ENCODE measurements at regions not wholly inside any gene's neighbourhood (a gene's known extent, or its start where the extent isn't known, plus 50 kb on each side); places are given as distances from the start of the nearest gene placed in this dataset.
A peak's percentile ranks its signal among the peaks of the same experiment; 100 is the strongest.
"Not testable (repeated sequence)": the region's sequence is repeated elsewhere in the genome, so short reads cannot be mapped to it uniquely, and the experiment has no call there.

DNA sequence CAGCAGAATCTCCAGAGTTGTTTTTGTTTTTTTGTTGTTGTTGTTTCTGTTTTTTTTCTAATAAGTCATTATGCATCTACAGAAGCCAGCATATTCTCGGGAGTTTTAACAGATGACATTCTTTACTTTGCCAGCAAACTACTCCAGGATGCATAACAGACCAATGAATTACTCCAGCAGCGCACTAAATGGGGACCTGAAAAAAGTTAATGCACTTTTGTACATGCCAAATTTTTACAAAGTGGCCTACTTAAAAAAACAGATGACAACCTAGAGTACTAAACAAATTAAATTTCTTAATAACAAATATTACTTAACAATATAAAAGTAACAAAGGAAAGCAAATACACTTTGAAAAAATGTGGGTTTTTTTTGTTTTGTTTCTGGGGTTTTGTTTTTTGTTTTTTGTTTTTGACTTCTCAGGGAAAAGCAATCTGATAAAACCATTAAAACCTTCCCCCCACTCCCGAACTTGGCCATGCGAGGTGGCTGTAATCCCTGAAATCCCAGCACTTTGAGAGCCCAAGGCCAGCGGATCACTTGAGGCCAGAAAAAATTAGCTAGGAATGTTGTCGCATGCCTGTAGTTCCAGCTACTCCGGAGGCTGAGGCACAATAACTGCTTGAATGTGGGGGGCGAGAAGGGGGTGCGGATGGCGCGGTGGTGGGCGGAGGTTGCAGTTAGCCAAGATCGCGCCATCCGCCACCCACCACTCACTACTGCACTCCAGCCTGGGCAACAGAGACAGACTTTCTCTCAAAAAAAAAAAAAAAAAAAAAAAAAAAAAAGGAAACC is 352.4 kb downstream of the CETN3 start:
- DNase-seq (ENCODE audit: low spot score) = no peak

DNA sequence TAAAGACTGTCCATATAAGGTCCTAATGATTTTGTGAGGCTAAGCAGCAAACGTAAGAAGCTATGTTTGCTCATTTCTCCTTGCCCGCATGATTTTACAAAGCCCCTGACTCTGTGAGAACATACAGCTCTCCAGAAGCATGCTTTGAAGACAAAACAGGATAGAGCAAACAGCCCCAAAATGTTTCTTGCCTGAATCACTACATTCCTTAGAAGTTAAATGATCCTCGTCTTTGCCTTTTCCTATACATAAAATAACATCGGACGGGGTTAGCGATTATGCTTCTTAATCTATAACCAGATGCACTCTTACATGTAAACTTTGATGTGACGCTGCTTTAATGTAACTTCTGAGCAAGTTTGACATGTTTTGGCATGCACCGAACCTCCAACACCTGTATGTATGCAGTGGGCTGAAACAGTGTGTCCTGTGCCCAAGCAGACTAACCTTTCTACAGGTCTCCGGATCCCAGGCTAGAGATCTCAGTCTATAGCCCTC is 353.7 kb downstream of the CETN3 start:
- no peak for DNase-seq (ENCODE audit: low spot score)

DNA sequence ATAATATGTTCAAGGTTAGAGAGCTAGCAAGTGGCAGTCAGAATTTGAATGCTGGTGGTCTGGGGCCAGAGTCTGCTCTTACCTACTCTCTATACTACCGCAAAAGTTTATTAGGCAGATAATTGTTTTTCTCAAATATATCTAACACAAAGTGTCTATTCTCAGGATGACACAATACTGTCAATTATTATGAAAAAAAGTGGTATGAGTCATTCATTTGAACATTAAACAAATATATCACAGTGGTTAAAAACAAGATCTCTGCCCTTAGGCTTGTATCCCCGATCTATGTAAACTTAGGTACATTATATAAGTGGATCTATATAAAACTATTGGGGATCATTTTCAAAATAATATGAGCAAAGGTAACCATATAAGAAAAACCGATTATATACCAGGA is 354.9 kb downstream of the CETN3 start:
- DNase-seq (ENCODE audit: low spot score) = peak; percentile 21

DNA sequence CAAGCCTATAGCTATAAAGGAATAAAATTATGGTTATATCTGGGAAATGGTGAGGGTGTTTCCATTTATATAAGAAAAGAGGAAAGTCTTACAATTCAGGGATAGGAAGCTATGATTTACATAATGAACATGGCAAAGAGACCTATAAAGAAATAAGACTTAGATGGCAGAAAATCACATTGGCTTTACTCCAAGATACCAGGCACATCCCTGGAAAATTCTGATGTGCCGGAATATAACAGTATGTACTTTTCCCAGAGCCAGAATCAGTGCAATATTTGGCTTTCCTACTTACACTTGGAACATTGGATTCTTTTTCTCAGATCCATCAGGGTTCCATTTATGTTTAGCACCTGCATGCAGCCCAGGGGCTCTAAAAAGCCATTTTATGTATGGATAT is 357.8 kb downstream of the CETN3 start:
- no peak for DNase-seq (ENCODE audit: low spot score)

DNA sequence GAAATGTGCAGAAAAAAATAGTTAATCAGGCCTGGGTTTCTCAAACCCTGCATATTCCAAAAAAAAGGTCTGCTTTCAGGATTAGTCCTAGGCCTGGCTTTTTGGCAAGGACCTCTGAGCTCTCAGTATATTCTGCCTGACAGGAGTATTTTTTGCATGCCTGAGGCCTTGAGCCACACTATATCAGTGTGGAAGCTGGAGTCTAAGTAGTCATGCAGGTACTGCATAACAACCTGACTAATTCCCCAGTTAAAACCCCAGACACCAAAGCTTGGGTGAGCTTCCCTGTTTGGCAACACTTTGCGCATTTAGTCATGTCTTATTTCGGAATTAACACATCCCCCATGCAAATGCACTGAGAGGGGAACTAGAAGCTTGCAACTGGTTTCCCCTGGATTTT is 359.5 kb downstream of the CETN3 start:
- no peak for DNase-seq (ENCODE audit: low spot score)

DNA sequence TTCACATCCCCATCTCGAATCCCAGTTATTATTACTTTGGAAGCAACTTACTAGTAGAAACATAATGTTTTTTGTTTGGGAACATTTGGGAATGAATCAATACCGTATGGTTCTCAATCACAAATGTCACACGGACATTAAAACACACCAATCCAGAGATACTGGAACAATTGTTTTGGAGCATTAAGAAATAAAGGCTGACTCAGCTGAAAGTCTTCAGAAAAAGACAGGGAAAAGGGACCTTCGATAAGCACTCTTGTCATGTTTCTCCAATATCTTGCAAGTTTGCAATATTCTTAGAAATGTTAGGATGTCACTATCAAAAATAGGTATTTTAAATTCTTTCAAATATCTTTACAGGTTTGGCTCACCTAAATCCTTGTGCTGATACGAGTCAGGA is 362.4 kb downstream of the CETN3 start:
- DNase-seq (ENCODE audit: low spot score) = no peak

DNA sequence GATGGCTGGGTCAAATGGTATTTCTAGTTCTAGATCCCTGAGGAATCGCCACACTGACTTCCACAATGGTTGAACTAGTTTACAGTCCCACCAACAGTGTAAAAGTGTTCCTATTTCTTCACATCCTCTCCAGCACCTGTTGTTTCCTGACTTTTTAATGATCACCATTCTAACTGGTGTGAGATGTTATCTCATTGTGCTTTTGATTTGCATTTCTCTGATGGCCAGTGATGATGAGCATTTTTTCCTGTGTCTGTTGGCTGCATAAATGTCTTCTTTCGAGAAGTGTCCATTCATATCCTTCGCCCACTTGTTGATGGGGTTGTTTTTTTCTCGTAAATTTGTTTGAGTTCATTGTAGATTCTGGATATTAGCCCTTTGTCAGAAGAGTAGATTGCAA is 369.5 kb downstream of the CETN3 start:
- not testable (repeated sequence) for DNase-seq (ENCODE audit: low spot score)

DNA sequence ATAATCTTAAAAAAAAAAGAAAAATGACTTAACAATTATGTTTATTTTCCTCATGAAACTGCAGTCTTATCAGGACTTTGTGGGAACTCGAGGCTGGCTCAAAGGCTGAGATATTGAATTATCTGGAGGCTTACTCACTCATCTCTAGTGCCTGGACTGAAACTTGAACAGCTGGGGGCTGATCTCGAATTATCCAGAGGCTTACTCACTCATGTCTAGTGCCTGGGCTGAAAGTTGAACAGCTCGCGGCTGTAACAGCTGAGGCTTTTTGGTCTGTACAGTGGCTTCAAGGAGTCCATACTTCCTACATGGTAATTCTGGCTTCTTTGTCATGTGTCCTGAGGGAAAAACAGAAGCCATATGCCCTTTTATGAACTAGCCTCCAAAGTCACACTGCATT is 371.9 kb downstream of the CETN3 start:
- DNase-seq (ENCODE audit: low spot score) = no peak

DNA sequence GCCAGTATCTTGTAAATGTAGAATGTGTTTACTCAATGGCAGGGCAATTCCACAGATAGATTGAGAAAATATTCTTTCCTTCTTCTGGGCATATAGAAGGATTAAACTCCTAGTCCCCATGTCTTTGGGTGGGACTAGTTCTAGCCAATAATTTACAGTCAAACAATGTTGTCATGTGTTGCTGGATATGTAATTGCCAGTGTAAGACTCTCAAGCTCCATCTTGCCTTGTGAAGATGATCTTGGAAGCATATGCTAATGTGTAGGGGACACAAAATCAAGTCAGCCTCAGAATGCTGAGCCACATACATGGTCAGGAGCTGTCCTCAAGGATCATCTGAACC is 386.9 kb downstream of the CETN3 start:
- DNase-seq (ENCODE audit: low spot score) = no peak

DNA sequence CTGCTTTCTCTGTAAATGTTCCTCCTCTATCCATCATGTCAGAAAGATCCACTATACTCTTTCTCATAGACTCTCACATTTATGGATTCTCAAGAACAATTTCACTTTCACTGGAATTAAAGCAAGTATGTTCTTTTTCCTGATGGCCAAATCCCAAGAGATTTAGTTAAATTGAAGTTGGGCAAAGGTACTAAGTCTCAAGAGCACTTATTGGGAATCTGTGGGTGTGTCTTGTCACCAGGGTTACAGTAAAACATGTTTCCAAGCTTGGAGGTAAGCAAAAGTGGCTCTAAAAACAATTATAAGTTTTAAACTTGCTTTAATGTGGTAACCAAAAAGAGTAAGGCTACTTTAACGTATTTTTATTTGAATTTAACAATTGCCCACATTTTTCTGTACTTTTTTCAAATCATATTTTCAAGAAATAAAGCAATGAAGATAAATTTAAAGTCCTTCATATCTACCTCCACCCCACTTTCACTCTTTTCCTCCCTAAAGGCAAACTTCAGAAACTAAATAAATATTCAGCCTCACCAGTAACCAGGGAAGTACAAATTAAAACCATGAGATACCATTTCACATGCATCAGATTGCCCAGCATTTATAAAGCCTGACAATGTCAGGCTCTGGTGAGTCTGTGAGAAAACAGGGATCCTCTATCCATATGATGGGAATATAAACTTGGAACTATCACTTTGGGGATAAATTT is 387.4 kb downstream of the CETN3 start:
- no peak for DNase-seq (ENCODE audit: low spot score)

DNA sequence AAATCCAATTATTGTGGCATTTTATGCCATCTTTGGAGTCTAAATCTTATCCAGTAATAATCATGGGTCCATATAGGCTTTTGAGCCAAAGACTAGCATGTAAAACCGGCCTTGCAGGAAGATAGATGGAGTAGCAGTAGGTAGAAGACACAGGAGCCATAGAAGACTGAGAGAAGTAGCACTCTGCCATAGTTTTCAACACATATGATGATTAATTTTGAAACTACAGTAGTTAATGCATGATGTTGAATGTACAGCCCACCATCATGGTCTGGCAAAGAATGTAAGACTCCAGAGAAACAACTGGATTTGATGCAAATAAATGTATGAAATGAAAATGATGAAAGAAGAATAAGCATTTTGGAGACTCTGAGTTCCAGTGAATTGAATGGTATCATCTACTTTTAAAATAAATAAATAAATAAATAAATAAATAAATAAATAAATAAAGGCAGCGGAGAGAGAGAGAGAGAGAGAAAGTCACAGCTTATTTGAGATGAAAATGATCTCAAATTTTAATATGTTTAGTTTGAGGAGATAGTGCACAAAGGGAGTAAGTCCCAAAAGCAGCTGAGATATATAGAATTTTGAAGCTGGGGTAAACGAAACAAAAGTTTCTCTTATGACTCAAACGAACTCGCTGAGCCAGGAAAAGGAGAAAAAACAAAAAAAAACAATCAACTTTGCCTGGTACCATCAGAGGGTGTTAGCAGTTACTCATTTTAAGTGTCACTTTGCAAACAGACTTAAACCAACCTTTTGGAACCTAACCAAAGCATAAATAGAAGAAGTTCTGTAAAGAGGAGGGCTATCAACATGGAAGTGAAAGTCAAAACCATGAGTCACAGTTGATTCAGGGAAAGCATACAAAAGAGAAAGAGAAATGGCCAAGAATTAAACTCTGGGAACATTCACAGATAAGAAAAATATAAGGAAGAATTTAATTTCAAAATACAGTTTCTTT is 388.7 kb downstream of the CETN3 start:
- DNase-seq (ENCODE audit: low spot score) = peak; percentile 33

DNA sequence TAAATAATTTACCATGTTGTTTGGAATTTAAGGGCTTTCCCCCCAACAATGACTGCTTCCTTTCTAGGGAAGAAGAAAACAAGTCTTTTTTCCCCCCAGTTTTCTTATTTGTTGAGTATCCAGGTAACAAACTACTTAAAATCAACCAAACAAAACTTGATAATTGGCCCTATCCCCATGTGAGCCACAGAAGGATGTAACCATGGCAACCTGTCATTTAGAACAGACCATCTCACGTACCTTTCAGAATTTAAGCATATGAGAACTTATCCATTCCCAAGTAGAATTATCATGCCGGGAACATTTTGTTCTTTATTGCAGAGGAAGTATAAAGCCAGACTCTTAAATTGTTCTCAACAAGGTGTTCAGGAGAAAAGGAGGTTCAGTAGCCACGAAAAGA is 392.3 kb downstream of the CETN3 start:
- DNase-seq (ENCODE audit: low spot score) = no peak

DNA sequence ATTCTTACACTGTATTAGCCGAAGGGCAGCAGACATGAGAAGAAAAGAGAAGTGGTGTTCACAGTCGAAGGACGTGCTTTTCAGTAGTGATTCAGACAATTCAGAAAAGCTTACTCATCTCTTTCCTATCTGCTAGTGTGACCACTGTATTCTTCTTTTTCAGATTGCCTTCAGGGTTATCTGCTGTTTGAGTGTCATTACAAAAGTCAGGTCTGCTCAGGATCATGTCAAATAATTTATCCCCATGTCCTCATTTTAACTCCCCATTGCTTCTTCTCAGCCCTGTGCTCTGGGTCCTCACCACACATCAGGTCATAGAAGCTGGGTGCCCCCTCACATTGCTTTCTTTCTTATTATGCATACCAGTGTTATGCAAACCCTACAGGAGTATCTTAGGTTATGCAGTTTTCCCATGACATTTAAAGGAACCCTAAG is 394.0 kb downstream of the CETN3 start:
- DNase-seq (ENCODE audit: low spot score) = peak; percentile 13

DNA sequence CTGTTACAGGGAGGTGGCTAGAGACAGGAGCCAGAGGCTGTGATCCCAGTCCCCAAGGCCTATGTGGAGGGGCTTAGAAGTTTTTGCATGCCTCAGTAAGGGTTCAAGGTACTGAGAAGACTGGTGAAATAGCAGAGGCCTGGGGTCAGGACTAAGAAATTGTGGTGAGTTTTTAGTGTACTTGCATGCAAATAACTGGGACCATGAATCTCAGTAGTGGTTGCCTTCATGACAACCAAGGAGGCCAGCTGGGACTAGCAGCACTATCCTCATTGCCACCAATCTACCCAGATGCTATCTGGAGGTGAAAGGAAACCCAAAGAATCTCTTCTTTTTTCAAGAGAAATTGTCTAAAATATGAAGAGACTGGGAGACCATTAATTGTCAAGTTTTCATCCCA is 395.1 kb downstream of the CETN3 start:
- no peak for DNase-seq (ENCODE audit: low spot score)

DNA sequence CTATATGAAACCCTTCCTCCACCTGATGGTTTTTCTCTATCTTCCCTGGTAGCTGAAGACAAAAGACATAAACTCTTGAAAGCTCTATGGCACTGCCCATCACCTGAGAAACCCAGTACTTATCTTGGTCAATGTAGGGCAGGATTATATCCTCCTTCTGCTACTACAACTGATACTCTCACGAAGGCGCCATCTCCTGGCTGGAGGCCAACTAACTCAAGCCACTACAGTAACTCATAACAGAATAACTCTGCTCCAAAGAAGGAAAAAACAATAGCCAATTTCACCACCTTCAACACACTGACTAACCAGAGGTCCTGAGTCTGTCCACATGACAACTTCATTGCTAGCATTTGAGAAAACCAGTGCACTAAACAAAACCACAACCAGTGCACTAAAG is 409.2 kb downstream of the CETN3 start:
- no peak for DNase-seq (ENCODE audit: low spot score)

DNA sequence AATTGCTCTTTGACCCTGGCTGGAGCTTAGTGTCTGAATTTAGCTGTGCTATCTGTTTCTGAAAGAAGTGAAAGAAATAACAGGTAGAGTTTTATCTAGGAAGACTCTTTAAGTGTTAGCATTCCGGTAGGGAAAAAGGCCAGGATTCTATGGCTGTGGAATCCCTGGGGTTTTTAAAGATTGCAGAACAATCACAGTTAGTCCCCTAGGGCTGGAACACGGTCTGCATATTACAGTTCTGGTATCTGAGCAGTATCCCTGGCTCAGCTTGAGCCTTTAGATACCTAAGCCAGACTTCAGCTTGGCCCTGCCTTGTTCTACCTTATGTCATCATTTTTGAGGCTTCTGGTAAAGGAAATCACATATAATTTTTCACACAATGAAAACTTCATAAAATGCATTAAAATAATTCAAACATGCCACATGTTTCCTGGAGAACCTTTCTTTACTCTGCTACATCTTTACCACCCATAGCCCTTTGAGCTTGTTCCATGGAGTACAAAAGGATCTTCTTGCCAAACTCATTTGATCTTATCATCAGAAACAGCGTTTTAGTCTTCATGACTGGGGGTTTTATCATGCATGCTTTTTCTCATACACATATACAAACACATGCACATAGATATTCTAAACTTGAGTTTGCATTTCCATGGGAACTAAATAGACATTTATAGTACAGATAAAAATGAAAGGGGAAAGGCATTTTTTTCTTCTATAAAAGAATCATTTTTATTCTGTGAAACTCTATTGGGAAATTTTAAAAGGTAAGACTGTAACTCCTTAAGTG is 410.8 kb downstream of the CETN3 start:
- DNase-seq (ENCODE audit: low spot score) = no peak

DNA sequence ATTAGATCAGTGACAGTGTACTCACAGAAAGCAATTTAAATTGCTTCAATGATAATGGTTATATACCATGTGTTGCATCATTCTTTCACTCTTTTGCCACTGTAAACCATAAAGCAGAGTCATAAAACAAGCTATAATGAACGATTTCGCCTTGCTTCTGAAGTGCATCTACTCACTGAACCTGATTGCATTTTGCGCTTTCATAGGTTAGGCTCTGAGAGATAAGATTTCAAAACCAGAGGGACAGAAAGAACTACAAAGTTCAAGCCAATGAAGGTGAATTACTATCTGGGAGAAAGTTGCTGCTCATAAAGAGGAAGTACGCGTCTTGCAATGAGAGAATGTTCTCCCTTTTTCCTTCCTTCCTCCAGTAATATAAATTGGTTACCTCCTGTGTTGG is 412.7 kb downstream of the CETN3 start:
- no peak for DNase-seq (ENCODE audit: low spot score)

DNA sequence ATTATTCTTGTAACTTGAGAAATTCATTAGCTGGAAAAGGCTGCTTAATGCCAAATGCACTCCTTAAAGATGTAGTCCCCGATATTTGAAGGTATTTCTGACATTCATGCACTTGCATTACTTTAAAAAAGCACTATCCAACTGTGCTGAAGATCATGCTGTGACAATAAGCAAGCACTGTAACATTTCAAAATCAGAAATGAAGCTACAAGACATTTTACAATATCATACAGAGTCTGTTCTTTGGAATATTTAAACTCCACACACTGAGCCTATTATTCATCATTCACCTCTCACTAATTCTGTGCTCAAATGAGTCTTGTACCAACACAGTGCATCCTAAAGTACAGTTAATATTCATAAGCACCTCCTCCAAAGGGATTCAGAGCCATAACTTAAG is 413.2 kb downstream of the CETN3 start:
- DNase-seq (ENCODE audit: low spot score) = no peak

DNA sequence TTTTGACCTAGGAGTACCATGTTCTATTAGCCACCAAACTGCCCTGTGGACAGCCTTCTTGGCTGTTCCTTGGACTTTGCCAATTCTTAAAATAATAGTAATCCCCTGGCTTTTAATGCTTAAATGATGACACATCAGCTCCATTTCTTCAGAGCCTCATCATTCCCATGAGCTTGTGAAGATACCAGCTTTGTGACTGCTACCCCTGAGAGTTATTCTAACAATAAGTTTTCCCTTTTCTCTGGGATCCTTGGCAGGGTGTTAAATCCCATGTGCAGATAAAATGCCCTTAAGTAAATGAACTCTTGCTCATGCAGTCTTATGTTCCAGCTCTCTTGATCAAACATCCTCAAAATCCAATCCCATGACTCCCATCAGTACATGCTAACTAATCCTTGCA is 415.3 kb downstream of the CETN3 start:
- DNase-seq (ENCODE audit: low spot score) = no peak

DNA sequence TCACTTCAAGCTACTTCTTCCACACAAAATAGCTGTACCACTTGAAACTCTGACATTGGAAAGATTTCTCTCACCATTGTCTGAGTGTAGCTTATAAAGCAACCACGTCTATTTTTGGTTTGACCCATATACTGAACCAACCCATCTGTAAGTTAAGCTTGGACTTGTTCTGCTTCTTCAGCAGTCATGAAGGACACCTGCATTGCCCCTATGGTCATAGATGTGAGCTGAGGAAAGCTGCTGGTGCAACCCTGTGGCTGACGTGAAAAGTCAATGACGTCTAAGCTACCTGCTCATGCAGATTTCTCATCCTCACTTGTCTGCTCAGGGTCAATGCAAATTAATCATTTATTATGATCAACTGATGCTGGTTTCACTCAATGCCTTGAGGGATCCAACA is 417.4 kb downstream of the CETN3 start:
- no peak for DNase-seq (ENCODE audit: low spot score)

DNA sequence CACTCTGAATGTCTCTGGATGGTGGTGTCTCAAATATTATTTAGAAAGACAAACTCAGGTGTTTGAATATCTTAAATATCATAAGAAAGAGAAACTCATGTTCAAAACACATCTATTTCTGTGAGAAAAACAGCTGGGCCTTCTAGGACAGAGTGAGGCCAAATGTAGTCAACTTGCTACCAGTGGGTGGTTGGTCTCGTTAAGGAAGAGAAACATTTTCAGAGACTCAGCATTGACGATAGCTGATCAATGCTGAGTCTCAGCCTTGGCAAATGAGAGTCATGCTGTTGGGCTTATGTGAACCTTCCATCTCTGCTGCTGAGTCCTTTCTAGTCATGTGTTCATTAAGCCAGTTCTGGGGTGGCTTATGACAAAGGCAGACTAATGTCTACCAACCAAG is 418.0 kb downstream of the CETN3 start:
- DNase-seq (ENCODE audit: low spot score) = no peak

DNA sequence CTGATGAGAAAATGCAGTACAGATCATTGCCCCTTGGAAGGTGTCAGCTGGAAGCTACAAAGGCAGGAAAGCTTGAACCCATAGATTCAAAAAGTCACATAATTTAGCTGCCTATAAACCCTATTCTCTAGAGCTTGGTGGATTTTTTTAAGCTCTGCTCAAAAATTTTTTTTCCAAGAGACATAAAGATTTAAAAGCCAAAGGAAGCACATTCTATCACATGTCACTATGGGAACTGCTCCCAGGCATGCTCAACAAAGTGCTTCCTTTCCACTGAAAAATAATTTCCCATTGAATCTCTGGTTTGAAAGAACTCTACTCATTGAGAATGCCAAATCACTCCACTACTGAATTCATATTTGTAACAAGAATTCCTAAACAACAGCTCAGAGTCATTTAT is 419.8 kb downstream of the CETN3 start:
- DNase-seq (ENCODE audit: low spot score) = peak; percentile 12

Measured in COLO829 (cell line).